PC-3 (cell line): ENCODE measurements at regions not wholly inside any gene's neighbourhood (a gene's known extent, or its start where the extent isn't known, plus 50 kb on each side); places are given as distances from the start of the nearest gene placed in this dataset.

Experiments used
- CTCF ChIP-seq: fragments of 300-600 bp; sonication (generic); conservative IDR thresholded peaks from 2 replicates; pipeline ENCODE4 v1.5.1; 2017; ENCODE audit warnings: antibody characterized with exemption, low read depth, mild to moderate bottlenecking, low read length
- EZH2 ChIP-seq: fragments of 300-600 bp; sonication (generic); IDR thresholded peaks from one replicate; pipeline ENCODE4 v1.6.1; 2017; ENCODE audit warnings: antibody characterized with exemption, mild to moderate bottlenecking, low read length; ENCODE audit not compliant: unreplicated experiment
- EZH2phosphoT487 ChIP-seq: fragments of 300-600 bp; sonication (generic); IDR thresholded peaks from 2 replicates; pipeline ENCODE4 v1.6.1; 2018; ENCODE audit warnings: mild to moderate bottlenecking, antibody characterized with exemption, low read length, borderline replicate concordance

- no peak for TF ChIP-seq CTCF
- no peak for TF ChIP-seq EZH2
- no peak for TF ChIP-seq EZH2phosphoT487
These were observed 247.4 kb upstream of the COL3A1 start for GRCh38 chr2:188726626-188727247.
